GM19043 (cell line): ENCODE measurements at regions not wholly inside any gene's neighbourhood (a gene's known extent, or its start where the extent isn't known, plus 50 kb on each side); places are given as distances from the start of the nearest gene placed in this dataset.
"Not testable (repeated sequence)": the region's sequence is repeated elsewhere in the genome, so short reads cannot be mapped to it uniquely, and the experiment has no call there.

ENCODE experiments used
- ATAC-seq: cut with Tn5 transposase; IDR thresholded peaks from one replicate; pipeline ENCODE4 v1.9.1; 2021; ENCODE audit warnings: low read depth; ENCODE audit not compliant: unreplicated experiment

- ATAC-seq = no peak
Measured at GRCh38 chr5:104400941-104401340, 838.4 kb upstream of the NUDT12 start.

- ATAC-seq = no peak
Measured at GRCh38 chr5:104385906-104386305, 823.3 kb upstream of the NUDT12 start.

GRCh38 chr5:104375345-104375744 is 812.8 kb upstream of the NUDT12 start:
- no peak for ATAC-seq

GRCh38 chr5:104372796-104373195 is 810.2 kb upstream of the NUDT12 start:
- no peak for ATAC-seq

GRCh38 chr5:104372376-104372775 is 809.8 kb upstream of the NUDT12 start:
- ATAC-seq = no peak

GRCh38 chr5:104370523-104370922 is 807.9 kb upstream of the NUDT12 start:
- no peak for ATAC-seq

- no peak for ATAC-seq
Measured at GRCh38 chr5:104367978-104368377, 805.4 kb upstream of the NUDT12 start.

- no peak for ATAC-seq
Measured at GRCh38 chr5:104363567-104363966, 801.0 kb upstream of the NUDT12 start.

- ATAC-seq = no peak
Measured at GRCh38 chr5:104361932-104362331, 799.3 kb upstream of the NUDT12 start.

GRCh38 chr5:104355350-104355749 is 792.8 kb upstream of the NUDT12 start:
- ATAC-seq = no peak

- no peak for ATAC-seq
Measured at GRCh38 chr5:104353371-104353770, 790.8 kb upstream of the NUDT12 start.

- ATAC-seq = no peak
Measured at GRCh38 chr5:104352954-104353353, 790.4 kb upstream of the NUDT12 start.

GRCh38 chr5:104347119-104347708 is 784.6 kb upstream of the NUDT12 start:
- no peak for ATAC-seq

GRCh38 chr5:104345222-104346016 is 782.8 kb upstream of the NUDT12 start:
- ATAC-seq = no peak

GRCh38 chr5:104344809-104345208 is 782.2 kb upstream of the NUDT12 start:
- no peak for ATAC-seq

GRCh38 chr5:104327801-104328200 is 765.2 kb upstream of the NUDT12 start:
- ATAC-seq = no peak

GRCh38 chr5:104326966-104327365 is 764.4 kb upstream of the NUDT12 start:
- no peak for ATAC-seq

GRCh38 chr5:104325356-104325755 is 762.8 kb upstream of the NUDT12 start:
- ATAC-seq = no peak

- not testable (repeated sequence) for ATAC-seq
Measured at GRCh38 chr5:104316676-104317075, 754.1 kb upstream of the NUDT12 start.

GRCh38 chr5:104312481-104312880 is 749.9 kb upstream of the NUDT12 start:
- ATAC-seq = no peak

GRCh38 chr5:104305602-104306001 is 743.0 kb upstream of the NUDT12 start:
- ATAC-seq = no peak

GRCh38 chr5:104299998-104300706 is 737.6 kb upstream of the NUDT12 start:
- no peak for ATAC-seq
